ENCODE measurements at regions not wholly inside any gene's neighbourhood (a gene's known extent, or its start where the extent isn't known, plus 50 kb on each side); places are given as distances from the start of the nearest gene placed in this dataset.

- DNase-seq, result no peak
Observed at GRCh38 chr15:39130556-39131379, 450.1 kb upstream of the THBS1 start.

- DNase-seq, result peak; percentile 72
Observed at GRCh38 chr15:39131609-39132008, 449.3 kb upstream of the THBS1 start.

- no peak for DNase-seq
Observed at GRCh38 chr15:39132070-39132469, 448.8 kb upstream of the THBS1 start.

- DNase-seq, result peak; percentile 95
Observed at GRCh38 chr15:39132954-39133600, 447.8 kb upstream of the THBS1 start.

GRCh38 chr15:39134282-39134681 is 446.6 kb upstream of the THBS1 start:
- no peak for DNase-seq

- peak; percentile 99 for DNase-seq
Observed at GRCh38 chr15:39135989-39136388, 444.9 kb upstream of the THBS1 start.

- no peak for DNase-seq
Observed at GRCh38 chr15:39139431-39140059, 441.3 kb upstream of the THBS1 start.

- peak; percentile 99 for DNase-seq
Observed at GRCh38 chr15:39140060-39140604, 440.7 kb upstream of the THBS1 start.

GRCh38 chr15:39142500-39142899 is 438.4 kb upstream of the THBS1 start:
- no peak for DNase-seq

- no peak for DNase-seq
Observed at GRCh38 chr15:39143479-39143878, 437.4 kb upstream of the THBS1 start.

- no peak for DNase-seq
Observed at GRCh38 chr15:39144051-39144450, 436.8 kb upstream of the THBS1 start.

- peak; percentile 44 for DNase-seq
Observed at GRCh38 chr15:39144613-39145499, 436.0 kb upstream of the THBS1 start.

- DNase-seq, result peak; percentile 48
Observed at GRCh38 chr15:39145854-39146625, 434.8 kb upstream of the THBS1 start.

GRCh38 chr15:39149636-39150150 is 431.2 kb upstream of the THBS1 start:
- no peak for DNase-seq

GRCh38 chr15:39151545-39151944 is 429.3 kb upstream of the THBS1 start:
- no peak for DNase-seq

- no peak for DNase-seq
Observed at GRCh38 chr15:39153058-39153714, 427.7 kb upstream of the THBS1 start.

GRCh38 chr15:39153716-39154115 is 427.2 kb upstream of the THBS1 start:
- DNase-seq, result no peak

- no peak for DNase-seq
Observed at GRCh38 chr15:39154227-39154638, 426.6 kb upstream of the THBS1 start.

- DNase-seq, result peak; percentile 81
Observed at GRCh38 chr15:39154776-39155175, 426.1 kb upstream of the THBS1 start.

GRCh38 chr15:39156166-39156565 is 424.7 kb upstream of the THBS1 start:
- peak; percentile 72 for DNase-seq
